Stomach (tissue), 8 donors: ENCODE measurements at regions not wholly inside any gene's neighbourhood (a gene's known extent, or its start where the extent isn't known, plus 50 kb on each side); places are given as distances from the start of the nearest gene placed in this dataset.

ENCODE experiments used
- DNase-seq, 2 donors: peaks; one replicate each; pipeline versions ENCODE4 v3.0.0 to v3.0.0-alpha.2; 2013 to 2019
- H3K27ac ChIP-seq, 5 donors: fragments of 200-600 bp in 4 of 5; sonication (generic) in 4 of 5; one replicate each; pipeline ENCODE4 v1.5.1; 2013 to 2019; ENCODE audit warnings: mild to moderate bottlenecking in 1 of 5, moderate library complexity in 1 of 5
- H3K27me3 ChIP-seq, 3 donors: fragments of 200-600 bp; sonication (generic); one replicate each; pipeline ENCODE4 v1.5.1; 2017 to 2019; ENCODE audit warnings: mixed run types in 1 of 3
- H3K36me3 ChIP-seq, 4 donors: fragments of 200-600 bp; sonication (generic); 1 replicate in 3 of 4; 2 replicates in 1 of 4; pipeline ENCODE4 v1.5.1; 2016 to 2019
- H3K4me1 ChIP-seq, 4 donors: fragments of 200-600 bp; sonication (generic); one replicate each; pipeline ENCODE4 v1.5.1; 2016 to 2019
- H3K4me3 ChIP-seq, 4 donors: fragments of 200-600 bp; sonication (generic) in 3 of 4; one replicate each; pipeline ENCODE4 v1.5.1; 2016 to 2019; ENCODE audit warnings: mild to moderate bottlenecking in 1 of 4
- H3K9me3 ChIP-seq, 4 donors: fragments of 200-600 bp; sonication (generic); one replicate each; pipeline ENCODE4 v1.5.1; 2016 to 2019
- EP300 ChIP-seq: sonication (generic); formaldehyde crosslinking; IDR thresholded peaks from one replicate; pipeline ENCODE4 v1.6.1; 2017; ENCODE audit warnings: antibody characterized with exemption
- POLR2A ChIP-seq, 4 donors: fragments of 450-650 bp; IDR thresholded peaks; one replicate each; pipeline ENCODE4 v1.6.1; 2016; ENCODE audit warnings: antibody characterized with exemption in 4 of 4, control low read depth in 2 of 4, mild to moderate bottlenecking in 1 of 4, moderate library complexity in 1 of 4
- POLR2AphosphoS5 ChIP-seq, 3 donors: sonication (generic); formaldehyde crosslinking; IDR thresholded peaks; one replicate each; pipeline ENCODE4 v1.6.1; 2016; ENCODE audit warnings: antibody characterized with exemption in 3 of 3
- WGBS, 5 donors: extraction: QIAGEN DNeasy Blood & Tissue Kit in 3 of 5; methylation state at CpG; one replicate each; pipeline versions ENCODE4 v1.1.5 to v1.1.7; 2013 to 2018; 5-methylcytosine and 5-hydroxymethylcytosine counted together
- intact Hi-C: fragments of 100-400 bp; cut with DNase I; formaldehyde crosslinking; loops from one replicate; pipeline ENCODE4 v1.15.1; 2023; ENCODE audit warnings: low total_unique reads
- TF ChIP-seq, protein P1 (sequence below), 7 experiments: fragments of 450-650 bp in 4 of 7; fragments of 200-600 bp in 3 of 7; sonication (generic) in 3 of 7; IDR thresholded peaks; one replicate each; pipeline ENCODE4 v1.5.1; 2016 to 2019; ENCODE audit warnings: antibody characterized with exemption in 7 of 7, control low read depth in 2 of 7, mild to moderate bottlenecking in 1 of 7
- donor health status: healthy with polysubstance abuse.
- donor health status: Bipolar disorder and iron deficiency.
- donor health status: healthy.

- DNase-seq = peak in 1 of 2 donors; percentile 31
- WGBS, 5 donors = 64 to 80% (median 71%) methylated on average over 13 to 18 of the region's 18 CpGs
- Histone ChIP-seq H3K4me1 (peaks cover 0 to 32% (median 17%) of the 10 kb centered on the region in 4 donors), H3K27me3 (peaks cover 0 to 3% (median 0%) of the 10 kb centered on the region in 3 donors), H3K9me3 (no peaks in the 10 kb centered on the region), H3K36me3 (no peaks in the 10 kb centered on the region), H3K4me3 (no peak overlapping the region), H3K27ac (peak overlapping the region in 3 of 5 donors; percentile 23 to 31 (median 27))
- intact Hi-C loops = no loop called here
- TF ChIP-seq POLR2AphosphoS5 (IDR thresholded peaks at IDR 0.05) (no peak), POLR2A (IDR thresholded peaks at IDR 0.05) (no peak)
- TF ChIP-seq, protein P1, sequence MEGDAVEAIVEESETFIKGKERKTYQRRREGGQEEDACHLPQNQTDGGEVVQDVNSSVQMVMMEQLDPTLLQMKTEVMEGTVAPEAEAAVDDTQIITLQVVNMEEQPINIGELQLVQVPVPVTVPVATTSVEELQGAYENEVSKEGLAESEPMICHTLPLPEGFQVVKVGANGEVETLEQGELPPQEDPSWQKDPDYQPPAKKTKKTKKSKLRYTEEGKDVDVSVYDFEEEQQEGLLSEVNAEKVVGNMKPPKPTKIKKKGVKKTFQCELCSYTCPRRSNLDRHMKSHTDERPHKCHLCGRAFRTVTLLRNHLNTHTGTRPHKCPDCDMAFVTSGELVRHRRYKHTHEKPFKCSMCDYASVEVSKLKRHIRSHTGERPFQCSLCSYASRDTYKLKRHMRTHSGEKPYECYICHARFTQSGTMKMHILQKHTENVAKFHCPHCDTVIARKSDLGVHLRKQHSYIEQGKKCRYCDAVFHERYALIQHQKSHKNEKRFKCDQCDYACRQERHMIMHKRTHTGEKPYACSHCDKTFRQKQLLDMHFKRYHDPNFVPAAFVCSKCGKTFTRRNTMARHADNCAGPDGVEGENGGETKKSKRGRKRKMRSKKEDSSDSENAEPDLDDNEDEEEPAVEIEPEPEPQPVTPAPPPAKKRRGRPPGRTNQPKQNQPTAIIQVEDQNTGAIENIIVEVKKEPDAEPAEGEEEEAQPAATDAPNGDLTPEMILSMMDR (IDR thresholded peaks at IDR 0.05) = no peak
Observed at GRCh38 chrX:39895218-39896110, 202.3 kb downstream of the BCOR start.

GRCh38 chrX:39896951-39897740 is 200.6 kb downstream of the BCOR start:
- H3K36me3 ChIP-seq = no peaks in the 10 kb centered on the region
- peaks cover 0 to 3% (median 0%) of the 10 kb centered on the region in 3 donors for H3K27me3 ChIP-seq
- peaks cover 0 to 32% (median 17%) of the 10 kb centered on the region in 4 donors for H3K4me1 ChIP-seq
- DNase-seq = peak in 1 of 2 donors; percentile 60
- no peak overlapping the region for H3K4me3 ChIP-seq
- intact Hi-C loops = no loop called here
- WGBS, 5 donors = 51 to 63% (median 51%) methylated on average over 8 to 20 of the region's 20 CpGs
- no peaks in the 10 kb centered on the region for H3K9me3 ChIP-seq
- TF ChIP-seq POLR2AphosphoS5 (IDR thresholded peaks at IDR 0.05) = no peak
- no peak for TF ChIP-seq EP300
- TF ChIP-seq, protein P1 (IDR thresholded peaks at IDR 0.05) = no peak
- TF ChIP-seq POLR2A (IDR thresholded peaks at IDR 0.05) = no peak
- peak overlapping the region in 2 of 5 donors; percentile 17 to 20 for H3K27ac ChIP-seq

- Histone ChIP-seq H3K4me1 (peaks cover 0 to 32% (median 17%) of the 10 kb centered on the region in 4 donors), H3K27me3 (peaks cover 0 to 3% (median 0%) of the 10 kb centered on the region in 3 donors), H3K9me3 (no peaks in the 10 kb centered on the region), H3K27ac (no peak overlapping the region), H3K36me3 (no peaks in the 10 kb centered on the region), H3K4me3 (no peak overlapping the region)
- WGBS, 5 donors = 18 to 61% (median 31%) methylated on average over 3 to 6 of the region's 6 CpGs
- DNase-seq = no peak
- no peak for TF ChIP-seq POLR2A (IDR thresholded peaks at IDR 0.05)
- TF ChIP-seq, protein P1 (IDR thresholded peaks at IDR 0.05) = no peak
- TF ChIP-seq EP300 = no peak
- no peak for TF ChIP-seq POLR2AphosphoS5 (IDR thresholded peaks at IDR 0.05)
- intact Hi-C loops = no loop called here
Observed at GRCh38 chrX:39897741-39898097, 200.0 kb downstream of the BCOR start.

DNA sequence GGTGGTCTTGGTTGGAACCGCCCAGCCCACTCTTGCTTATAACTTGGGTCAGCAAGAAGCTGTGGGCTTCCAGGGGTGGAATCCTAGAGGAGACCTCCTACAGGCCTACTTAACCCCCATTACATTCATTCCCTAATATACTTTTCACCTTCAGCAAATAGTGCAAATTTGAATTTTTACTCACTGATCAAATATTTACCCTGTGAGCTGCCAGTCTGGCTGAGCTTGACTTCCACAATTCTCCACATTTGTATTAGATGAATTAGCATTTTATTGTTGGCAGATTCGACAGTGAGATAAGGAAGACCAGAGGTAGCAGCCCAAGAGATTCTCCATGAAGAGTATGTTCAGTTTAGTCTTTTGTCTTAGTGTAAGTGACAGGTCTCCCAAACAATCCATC is 199.6 kb downstream of the BCOR start:
- 47 to 73% (median 63%) methylated on average over 2 of the region's 2 CpGs for WGBS, 5 donors
- intact Hi-C loops = no loop called here
- Histone ChIP-seq H3K9me3 (no peaks in the 10 kb centered on the region), H3K4me1 (peaks cover 0 to 32% (median 17%) of the 10 kb centered on the region in 4 donors), H3K36me3 (no peaks in the 10 kb centered on the region), H3K27ac (no peak overlapping the region), H3K4me3 (no peak overlapping the region), H3K27me3 (peaks cover 0 to 3% (median 0%) of the 10 kb centered on the region in 3 donors)
- DNase-seq = no peak
- TF ChIP-seq POLR2AphosphoS5 (IDR thresholded peaks at IDR 0.05) (no peak), EP300 (no peak), POLR2A (IDR thresholded peaks at IDR 0.05) (no peak)
- TF ChIP-seq, protein P1 (IDR thresholded peaks at IDR 0.05) = no peak
